ENCODE measurements at regions not wholly inside any gene's neighbourhood (a gene's known extent, or its start where the extent isn't known, plus 50 kb on each side); places are given as distances from the start of the nearest gene placed in this dataset.

- H3K36me3 ChIP-seq (replicated peaks; ENCODE audit: control insufficient read depth, insufficient read depth, low read length): no peaks in the 10 kb centered on the region
- no peak for DNase-seq
- H3K27me3 ChIP-seq (ENCODE audit: control insufficient read depth, insufficient read depth, low read length): no peaks in the 10 kb centered on the region
- H3K4me3 ChIP-seq (ENCODE audit: insufficient read depth, low read depth, low read length): no peak overlapping the region
Observed at GRCh38 chr22:34294986-34295385, 374.7 kb upstream of the LARGE1 start.

GRCh38 chr22:34296461-34296860, 376.2 kb upstream of the LARGE1 start:
- no peaks in the 10 kb centered on the region for H3K27me3 ChIP-seq (ENCODE audit: control insufficient read depth, insufficient read depth, low read length)
- no peak overlapping the region for H3K4me3 ChIP-seq (ENCODE audit: insufficient read depth, low read depth, low read length)
- no peak for DNase-seq
- no peaks in the 10 kb centered on the region for H3K36me3 ChIP-seq (replicated peaks; ENCODE audit: control insufficient read depth, insufficient read depth, low read length)

GRCh38 chr22:34297536-34298120, 377.4 kb upstream of the LARGE1 start:
- no peak for DNase-seq
- Histone ChIP-seq H3K36me3 (replicated peaks; ENCODE audit: control insufficient read depth, insufficient read depth, low read length) (no peaks in the 10 kb centered on the region), H3K4me3 (ENCODE audit: insufficient read depth, low read depth, low read length) (no peak overlapping the region), H3K27me3 (ENCODE audit: control insufficient read depth, insufficient read depth, low read length) (no peaks in the 10 kb centered on the region)

GRCh38 chr22:34299496-34299895, 379.2 kb upstream of the LARGE1 start:
- Histone ChIP-seq H3K36me3 (replicated peaks; ENCODE audit: control insufficient read depth, insufficient read depth, low read length) (no peaks in the 10 kb centered on the region), H3K27me3 (ENCODE audit: control insufficient read depth, insufficient read depth, low read length) (no peaks in the 10 kb centered on the region), H3K4me3 (ENCODE audit: insufficient read depth, low read depth, low read length) (no peak overlapping the region)
- DNase-seq: no peak

GRCh38 chr22:34301569-34301968, 381.3 kb upstream of the LARGE1 start:
- Histone ChIP-seq H3K27me3 (ENCODE audit: control insufficient read depth, insufficient read depth, low read length) (no peaks in the 10 kb centered on the region), H3K36me3 (replicated peaks; ENCODE audit: control insufficient read depth, insufficient read depth, low read length) (no peaks in the 10 kb centered on the region), H3K4me3 (ENCODE audit: insufficient read depth, low read depth, low read length) (no peak overlapping the region)
- DNase-seq: no peak

GRCh38 chr22:34303656-34304055, 383.4 kb upstream of the LARGE1 start:
- no peak for DNase-seq
- H3K4me3 ChIP-seq (ENCODE audit: insufficient read depth, low read depth, low read length): no peak overlapping the region
- no peaks in the 10 kb centered on the region for H3K36me3 ChIP-seq (replicated peaks; ENCODE audit: control insufficient read depth, insufficient read depth, low read length)
- no peaks in the 10 kb centered on the region for H3K27me3 ChIP-seq (ENCODE audit: control insufficient read depth, insufficient read depth, low read length)

GRCh38 chr22:34306361-34306760, 386.1 kb upstream of the LARGE1 start:
- no peaks in the 10 kb centered on the region for H3K27me3 ChIP-seq (ENCODE audit: control insufficient read depth, insufficient read depth, low read length)
- H3K36me3 ChIP-seq (replicated peaks; ENCODE audit: control insufficient read depth, insufficient read depth, low read length): no peaks in the 10 kb centered on the region
- H3K4me3 ChIP-seq (ENCODE audit: insufficient read depth, low read depth, low read length): no peak overlapping the region
- DNase-seq: no peak

GRCh38 chr22:34308101-34308500, 387.8 kb upstream of the LARGE1 start:
- no peak for DNase-seq
- H3K4me3 ChIP-seq (ENCODE audit: insufficient read depth, low read depth, low read length): no peak overlapping the region
- no peaks in the 10 kb centered on the region for H3K27me3 ChIP-seq (ENCODE audit: control insufficient read depth, insufficient read depth, low read length)
- H3K36me3 ChIP-seq (replicated peaks; ENCODE audit: control insufficient read depth, insufficient read depth, low read length): no peaks in the 10 kb centered on the region

- no peak for DNase-seq
- Histone ChIP-seq H3K36me3 (replicated peaks; ENCODE audit: control insufficient read depth, insufficient read depth, low read length) (no peaks in the 10 kb centered on the region), H3K27me3 (ENCODE audit: control insufficient read depth, insufficient read depth, low read length) (no peaks in the 10 kb centered on the region), H3K4me3 (ENCODE audit: insufficient read depth, low read depth, low read length) (no peak overlapping the region)
Observed at GRCh38 chr22:34319346-34319745, 399.1 kb upstream of the LARGE1 start.

GRCh38 chr22:34324763-34325162, 404.5 kb upstream of the LARGE1 start:
- Histone ChIP-seq H3K36me3 (replicated peaks; ENCODE audit: control insufficient read depth, insufficient read depth, low read length) (no peaks in the 10 kb centered on the region), H3K4me3 (ENCODE audit: insufficient read depth, low read depth, low read length) (no peak overlapping the region), H3K27me3 (ENCODE audit: control insufficient read depth, insufficient read depth, low read length) (no peaks in the 10 kb centered on the region)
- DNase-seq: no peak

- Histone ChIP-seq H3K36me3 (replicated peaks; ENCODE audit: control insufficient read depth, insufficient read depth, low read length) (no peaks in the 10 kb centered on the region), H3K27me3 (ENCODE audit: control insufficient read depth, insufficient read depth, low read length) (no peaks in the 10 kb centered on the region), H3K4me3 (ENCODE audit: insufficient read depth, low read depth, low read length) (no peak overlapping the region)
- no peak for DNase-seq
Observed at GRCh38 chr22:34326901-34327300, 406.6 kb upstream of the LARGE1 start.

- Histone ChIP-seq H3K4me3 (ENCODE audit: insufficient read depth, low read depth, low read length) (no peak overlapping the region), H3K36me3 (replicated peaks; ENCODE audit: control insufficient read depth, insufficient read depth, low read length) (no peaks in the 10 kb centered on the region), H3K27me3 (ENCODE audit: control insufficient read depth, insufficient read depth, low read length) (no peaks in the 10 kb centered on the region)
- DNase-seq: no peak
Observed at GRCh38 chr22:34330432-34330831, 410.2 kb upstream of the LARGE1 start.

GRCh38 chr22:34333285-34333684, 413.0 kb upstream of the LARGE1 start:
- H3K4me3 ChIP-seq (ENCODE audit: insufficient read depth, low read depth, low read length): no peak overlapping the region
- H3K27me3 ChIP-seq (ENCODE audit: control insufficient read depth, insufficient read depth, low read length): no peaks in the 10 kb centered on the region
- DNase-seq: no peak
- H3K36me3 ChIP-seq (replicated peaks; ENCODE audit: control insufficient read depth, insufficient read depth, low read length): no peaks in the 10 kb centered on the region

- Histone ChIP-seq H3K4me3 (ENCODE audit: insufficient read depth, low read depth, low read length) (no peak overlapping the region), H3K27me3 (ENCODE audit: control insufficient read depth, insufficient read depth, low read length) (no peaks in the 10 kb centered on the region), H3K36me3 (replicated peaks; ENCODE audit: control insufficient read depth, insufficient read depth, low read length) (no peaks in the 10 kb centered on the region)
- DNase-seq: no peak
Observed at GRCh38 chr22:34334893-34335292, 414.6 kb upstream of the LARGE1 start.

- Histone ChIP-seq H3K36me3 (replicated peaks; ENCODE audit: control insufficient read depth, insufficient read depth, low read length) (no peaks in the 10 kb centered on the region), H3K4me3 (ENCODE audit: insufficient read depth, low read depth, low read length) (no peak overlapping the region), H3K27me3 (ENCODE audit: control insufficient read depth, insufficient read depth, low read length) (no peaks in the 10 kb centered on the region)
- DNase-seq: no peak
Observed at GRCh38 chr22:34344702-34345101, 424.4 kb upstream of the LARGE1 start.

Measured in H7 (cell line).